ENCODE measurements at regions not wholly inside any gene's neighbourhood (a gene's known extent, or its start where the extent isn't known, plus 50 kb on each side); places are given as distances from the start of the nearest gene placed in this dataset.

GRCh38 chr11:19291064-19291463 is 50.3 kb upstream of the E2F8 start:
- no peak for DNase-seq
